ENCODE measurements at regions not wholly inside any gene's neighbourhood (a gene's known extent, or its start where the extent isn't known, plus 50 kb on each side); places are given as distances from the start of the nearest gene placed in this dataset.
"Not testable (repeated sequence)": the region's sequence is repeated elsewhere in the genome, so short reads cannot be mapped to it uniquely, and the experiment has no call there.

DNA sequence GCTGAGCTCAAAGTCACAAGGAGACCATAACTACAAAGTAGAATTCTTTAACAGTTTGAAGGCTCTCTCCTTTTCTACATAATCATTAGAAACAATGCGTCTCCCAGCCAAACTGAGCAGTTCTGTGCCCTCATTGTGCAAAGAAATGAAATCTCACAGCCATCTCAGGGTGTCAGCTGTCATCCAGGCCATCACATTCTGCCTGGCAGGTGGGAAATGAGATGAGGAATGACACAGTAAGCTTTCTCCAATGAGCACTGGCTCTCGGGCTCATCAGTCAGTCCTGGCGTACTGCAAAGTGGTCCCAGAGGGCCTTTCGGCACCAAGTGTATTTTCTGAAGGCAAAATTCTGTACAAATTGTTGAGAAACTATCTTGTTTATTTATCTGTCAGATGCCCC, 306.5 kb downstream of the KCTD12 start:
- CTCF ChIA-PET, result no interaction called here
- H3K4me3 ChIP-seq (ENCODE audit: low read depth, low read length), result no peak overlapping the region
- POLR2A ChIA-PET, result no interaction called here
- TF ChIP-seq, protein P1, sequence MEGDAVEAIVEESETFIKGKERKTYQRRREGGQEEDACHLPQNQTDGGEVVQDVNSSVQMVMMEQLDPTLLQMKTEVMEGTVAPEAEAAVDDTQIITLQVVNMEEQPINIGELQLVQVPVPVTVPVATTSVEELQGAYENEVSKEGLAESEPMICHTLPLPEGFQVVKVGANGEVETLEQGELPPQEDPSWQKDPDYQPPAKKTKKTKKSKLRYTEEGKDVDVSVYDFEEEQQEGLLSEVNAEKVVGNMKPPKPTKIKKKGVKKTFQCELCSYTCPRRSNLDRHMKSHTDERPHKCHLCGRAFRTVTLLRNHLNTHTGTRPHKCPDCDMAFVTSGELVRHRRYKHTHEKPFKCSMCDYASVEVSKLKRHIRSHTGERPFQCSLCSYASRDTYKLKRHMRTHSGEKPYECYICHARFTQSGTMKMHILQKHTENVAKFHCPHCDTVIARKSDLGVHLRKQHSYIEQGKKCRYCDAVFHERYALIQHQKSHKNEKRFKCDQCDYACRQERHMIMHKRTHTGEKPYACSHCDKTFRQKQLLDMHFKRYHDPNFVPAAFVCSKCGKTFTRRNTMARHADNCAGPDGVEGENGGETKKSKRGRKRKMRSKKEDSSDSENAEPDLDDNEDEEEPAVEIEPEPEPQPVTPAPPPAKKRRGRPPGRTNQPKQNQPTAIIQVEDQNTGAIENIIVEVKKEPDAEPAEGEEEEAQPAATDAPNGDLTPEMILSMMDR (IDR thresholded peaks at IDR 0.05; ENCODE audit: insufficient read depth, low read length, missing control alignments), result no peak
- no peak for DNase-seq (ENCODE audit: low read depth, low spot score)

- CTCF ChIA-PET; H3K4me3 ChIP-seq (ENCODE audit: low read depth, low read length); DNase-seq (ENCODE audit: low read depth, low spot score); POLR2A ChIA-PET: not testable (repeated sequence)
Measured at GRCh38 chr13:76575634-76576033, 310.6 kb downstream of the KCTD12 start.

DNA sequence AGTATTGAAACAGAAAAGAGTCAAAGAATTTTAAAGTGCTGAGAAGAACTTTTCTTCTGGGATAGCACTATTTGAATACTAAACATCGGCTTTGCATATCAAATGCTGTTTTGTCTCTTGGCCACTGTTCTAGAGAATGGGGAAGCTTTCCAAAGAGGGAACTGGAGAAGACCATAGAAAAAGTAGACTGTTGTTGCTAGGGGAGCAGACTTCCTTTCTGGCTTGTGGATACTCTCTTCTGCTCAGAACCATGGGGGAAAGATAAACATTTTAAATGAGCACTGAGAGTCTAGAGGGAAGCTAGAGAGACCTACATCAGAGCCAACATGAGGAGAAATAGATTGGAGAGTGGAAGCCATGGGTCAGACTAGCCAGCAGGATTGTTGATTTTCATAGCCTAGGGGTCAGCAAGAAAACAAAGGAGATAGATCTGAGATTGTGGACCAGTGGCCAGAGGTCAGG, 315.7 kb downstream of the KCTD12 start:
- CTCF ChIA-PET, result no interaction called here
- DNase-seq (ENCODE audit: low read depth, low spot score), result no peak
- POLR2A ChIA-PET, result no interaction called here
- TF ChIP-seq, protein P1 (IDR thresholded peaks at IDR 0.05; ENCODE audit: insufficient read depth, low read length, missing control alignments), result no peak
- no peak overlapping the region for H3K4me3 ChIP-seq (ENCODE audit: low read depth, low read length)

DNA sequence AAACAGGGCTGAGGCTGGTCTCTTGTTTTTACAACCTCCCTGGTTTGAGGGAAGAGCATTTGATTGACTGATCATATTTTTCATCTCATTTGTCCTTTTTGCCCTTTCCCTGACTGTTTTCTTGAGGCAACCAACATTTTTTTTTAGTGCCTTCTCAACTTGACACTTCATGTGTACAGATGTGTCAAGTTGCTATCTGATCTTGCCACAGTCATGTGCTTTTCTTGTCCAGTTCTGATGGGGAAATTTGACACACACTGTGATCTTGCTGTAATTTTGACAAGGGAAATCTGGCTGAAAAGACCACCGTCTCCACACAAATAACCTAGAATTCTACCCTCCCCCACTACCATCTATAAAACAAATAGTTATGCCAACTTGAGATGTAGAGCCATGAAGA, 329.6 kb downstream of the KCTD12 start:
- no peak for DNase-seq (ENCODE audit: low read depth, low spot score)
- TF ChIP-seq, protein P1 (IDR thresholded peaks at IDR 0.05; ENCODE audit: insufficient read depth, low read length, missing control alignments), result no peak

DNA sequence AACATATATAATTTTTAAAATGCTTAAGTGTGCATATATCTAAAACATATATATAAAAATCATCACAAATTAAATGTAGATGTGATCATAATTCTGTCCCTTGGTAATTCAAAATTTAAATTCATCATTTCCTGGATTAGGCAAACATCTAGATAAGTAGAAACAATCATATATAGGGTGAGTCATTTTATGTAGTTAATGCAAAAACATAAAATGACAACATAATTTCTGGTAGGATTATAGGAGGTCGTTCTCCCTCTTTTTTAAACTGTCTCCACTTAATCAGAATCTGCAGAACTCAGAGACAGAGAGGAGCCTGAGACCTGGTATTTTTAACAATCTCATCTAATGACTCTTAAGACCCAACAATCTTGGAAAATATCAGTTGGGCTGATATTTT, 333.4 kb downstream of the KCTD12 start:
- no peak for DNase-seq (ENCODE audit: low read depth, low spot score)
- H3K4me3 ChIP-seq (ENCODE audit: low read depth, low read length), result no peak overlapping the region
- TF ChIP-seq, protein P1 (IDR thresholded peaks at IDR 0.05; ENCODE audit: insufficient read depth, low read length, missing control alignments), result no peak
- ChIA-PET POLR2A (no interaction called here), CTCF (no interaction called here)

More for the DNA sequence above, 329.6 kb downstream of the KCTD12 start:
- no peak overlapping the region for H3K4me3 ChIP-seq (ENCODE audit: low read depth, low read length)
- CTCF ChIA-PET, result no interaction called here
- POLR2A ChIA-PET, result no interaction called here

GRCh38 chr13:76552041-76552772, 334.0 kb downstream of the KCTD12 start:
- ChIA-PET CTCF (no interaction called here), POLR2A (no interaction called here)
- TF ChIP-seq, protein P1 (IDR thresholded peaks at IDR 0.05; ENCODE audit: insufficient read depth, low read length, missing control alignments), result no peak
- DNase-seq (ENCODE audit: low read depth, low spot score), result no peak
- no peak overlapping the region for H3K4me3 ChIP-seq (ENCODE audit: low read depth, low read length)

- no peak overlapping the region for H3K4me3 ChIP-seq (ENCODE audit: low read depth, low read length)
- CTCF ChIA-PET, result no interaction called here
- POLR2A ChIA-PET, result no interaction called here
- no peak for DNase-seq (ENCODE audit: low read depth, low spot score)
- TF ChIP-seq, protein P1 (IDR thresholded peaks at IDR 0.05; ENCODE audit: insufficient read depth, low read length, missing control alignments), result no peak
Measured at GRCh38 chr13:76542176-76542575, 344.0 kb downstream of the KCTD12 start.

All from AG04449 (cell line).